Fibroblast of mammary gland (primary cell): ENCODE measurements at regions not wholly inside any gene's neighbourhood (a gene's known extent, or its start where the extent isn't known, plus 50 kb on each side); places are given as distances from the start of the nearest gene placed in this dataset.

Experiments used
- DNase-seq: peaks from one replicate; pipeline ENCODE4 v3.0.0-alpha.2; 2010; ENCODE audit warnings: low read depth
- H3K4me3 ChIP-seq: 2 replicates; pipeline ENCODE4 v1.5.1; 2011; ENCODE audit warnings: low read depth, mild to moderate bottlenecking, low read length, moderate library complexity; ENCODE audit not compliant: control insufficient read depth
- CTCF ChIP-seq: conservative IDR thresholded peaks from 2 replicates; pipeline ENCODE4 v1.5.1; 2011; ENCODE audit warnings: low read depth, low read length, inconsistent platforms; ENCODE audit not compliant: control insufficient read depth, insufficient read depth

GRCh38 chr5:133749331-133749985, 137.1 kb upstream of the FSTL4 start:
- no peak for DNase-seq
- H3K4me3 ChIP-seq = no peak overlapping the region
- TF ChIP-seq CTCF = no peak

DNA sequence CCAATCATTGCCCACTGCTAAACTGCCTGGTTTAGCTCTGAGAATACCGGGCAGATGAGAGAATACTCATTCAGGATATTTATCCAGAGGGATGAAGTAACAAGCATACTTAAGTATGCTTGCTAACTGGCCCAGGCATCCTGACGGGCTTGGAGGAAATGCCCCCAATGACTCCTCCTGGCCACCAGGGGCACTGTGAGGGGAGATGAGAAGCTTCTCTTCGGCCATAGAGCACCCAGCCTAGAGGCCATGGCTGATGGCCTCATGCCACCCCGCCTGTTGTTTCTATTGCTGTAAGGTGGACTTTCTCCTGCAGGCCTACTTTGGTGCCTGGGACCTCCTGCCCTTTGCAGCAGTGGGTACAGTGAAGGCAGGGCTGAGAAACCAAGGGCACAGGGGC, 134.5 kb upstream of the FSTL4 start:
- no peak for DNase-seq
- no peak overlapping the region for H3K4me3 ChIP-seq
- TF ChIP-seq CTCF = peak; percentile 11

- TF ChIP-seq CTCF = no peak
- DNase-seq = no peak
- no peak overlapping the region for H3K4me3 ChIP-seq
Measured at GRCh38 chr5:133744960-133745308, 132.6 kb upstream of the FSTL4 start.

- H3K4me3 ChIP-seq = no peak overlapping the region
- no peak for DNase-seq
- no peak for TF ChIP-seq CTCF
Measured at GRCh38 chr5:133744051-133744959, 132.0 kb upstream of the FSTL4 start.

DNA sequence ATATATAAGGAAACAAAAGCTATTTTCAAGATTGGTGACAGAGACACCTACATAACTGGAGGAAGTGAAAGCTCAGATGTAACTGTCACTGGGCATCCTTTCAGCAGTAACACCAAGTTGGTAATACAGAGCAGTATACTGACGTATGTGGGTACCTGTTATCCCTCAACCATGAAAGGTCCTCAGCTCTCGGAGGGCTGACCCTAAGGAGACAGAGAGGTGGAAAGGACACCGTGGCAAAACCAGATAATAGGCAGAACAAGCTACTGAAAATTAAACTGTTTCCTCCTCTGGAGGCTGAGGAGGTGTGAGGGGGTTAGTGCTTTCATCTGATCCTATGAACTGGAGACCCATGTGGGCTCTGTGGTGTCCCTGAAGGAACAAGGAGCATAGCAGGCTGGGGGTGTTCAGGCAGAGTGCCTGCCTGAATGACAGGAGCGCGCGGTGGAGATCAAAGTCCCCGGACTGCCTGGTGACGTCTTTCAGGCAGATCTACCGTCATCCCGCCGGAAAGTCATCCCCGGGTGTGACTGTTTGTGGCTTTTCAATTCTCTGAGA, 130.2 kb upstream of the FSTL4 start:
- no peak for DNase-seq
- no peak overlapping the region for H3K4me3 ChIP-seq
- TF ChIP-seq CTCF = no peak

DNA sequence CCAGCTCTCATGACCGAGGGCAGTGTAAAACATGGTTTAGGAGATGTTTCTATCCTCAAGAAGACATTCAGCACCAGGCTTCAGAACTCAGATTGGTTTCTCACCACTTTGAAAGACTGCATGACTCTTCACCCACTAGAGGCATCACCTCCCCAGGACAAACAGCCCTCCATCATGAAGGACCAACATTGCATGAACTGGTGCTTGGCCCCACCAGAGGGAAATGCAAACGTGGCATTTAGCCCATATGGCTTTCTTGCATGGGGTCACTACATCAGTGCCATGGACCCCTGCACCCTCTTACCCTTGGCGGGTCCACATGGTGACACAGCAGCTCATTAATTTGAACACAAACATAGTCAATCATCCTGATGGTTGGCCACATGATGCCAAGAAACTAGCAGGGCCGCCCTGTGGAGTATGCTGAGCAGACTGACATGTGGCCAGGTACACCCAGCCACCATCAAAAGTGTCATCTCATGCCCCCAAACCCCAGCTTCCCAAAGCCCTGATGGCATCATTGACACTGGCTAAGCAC, 129.5 kb upstream of the FSTL4 start:
- H3K4me3 ChIP-seq = no peak overlapping the region
- no peak for DNase-seq
- TF ChIP-seq CTCF = no peak
